ENCODE measurements at regions not wholly inside any gene's neighbourhood (a gene's known extent, or its start where the extent isn't known, plus 50 kb on each side); places are given as distances from the start of the nearest gene placed in this dataset.

GRCh38 chr21:41668686-41669532, 97.9 kb downstream of the RIPK4 start:
- no peaks in the 10 kb centered on the region for H3K36me3 ChIP-seq
- H3K4me3 ChIP-seq, result no peak overlapping the region
- no peak for DNase-seq (ENCODE audit: extremely low spot score in 2 of 2)
- H3K27me3 ChIP-seq, result no peaks in the 10 kb centered on the region
- TF ChIP-seq POLR2AphosphoS5 (IDR thresholded peaks at IDR 0.05; ENCODE audit: insufficient read depth in 1 of 2, low read depth in 1 of 2) (no peak), CTCF (IDR thresholded peaks at IDR 0.05) (no peak), POLR2A (IDR thresholded peaks at IDR 0.05) (no peak)
- no peaks in the 10 kb centered on the region for H3K9me3 ChIP-seq
- intact Hi-C loops (cut with DNase I), result no loop called here
- no peak overlapping the region for H3K27ac ChIP-seq
- H3K4me1 ChIP-seq, result peaks cover 23% of the 10 kb centered on the region

- no peak for DNase-seq (ENCODE audit: extremely low spot score in 2 of 2)
- peaks cover 24% of the 10 kb centered on the region for H3K4me1 ChIP-seq
- no peak overlapping the region for H3K27ac ChIP-seq
- intact Hi-C loops (cut with DNase I), result no loop called here
- no peaks in the 10 kb centered on the region for H3K27me3 ChIP-seq
- H3K4me3 ChIP-seq, result no peak overlapping the region
- no peaks in the 10 kb centered on the region for H3K36me3 ChIP-seq
- H3K9me3 ChIP-seq, result no peaks in the 10 kb centered on the region
- no peak for TF ChIP-seq POLR2A (IDR thresholded peaks at IDR 0.05)
- no peak for TF ChIP-seq POLR2AphosphoS5 (IDR thresholded peaks at IDR 0.05; ENCODE audit: insufficient read depth in 1 of 2, low read depth in 1 of 2)
- no peak for TF ChIP-seq CTCF (IDR thresholded peaks at IDR 0.05)
Observed at GRCh38 chr21:41668051-41668541, 98.8 kb downstream of the RIPK4 start.

- Histone ChIP-seq H3K27ac (no peak overlapping the region), H3K4me3 (no peak overlapping the region)
Observed at GRCh38 chr21:41667136-41667535, 99.7 kb downstream of the RIPK4 start.

GRCh38 chr21:41666641-41667081, 100.2 kb downstream of the RIPK4 start:
- no peak for TF ChIP-seq POLR2AphosphoS5 (IDR thresholded peaks at IDR 0.05; ENCODE audit: insufficient read depth in 1 of 2, low read depth in 1 of 2)
- TF ChIP-seq CTCF (IDR thresholded peaks at IDR 0.05), result no peak
- TF ChIP-seq POLR2A (IDR thresholded peaks at IDR 0.05), result no peak
- no peak overlapping the region for H3K27ac ChIP-seq
- intact Hi-C loops (cut with DNase I), result no loop called here
- no peaks in the 10 kb centered on the region for H3K36me3 ChIP-seq
- no peak for DNase-seq (ENCODE audit: extremely low spot score in 2 of 2)
- H3K4me1 ChIP-seq, result peaks cover 24% of the 10 kb centered on the region
- H3K27me3 ChIP-seq, result no peaks in the 10 kb centered on the region
- no peaks in the 10 kb centered on the region for H3K9me3 ChIP-seq
- H3K4me3 ChIP-seq, result no peak overlapping the region

More at GRCh38 chr21:41667136-41667535, 99.7 kb downstream of the RIPK4 start:
- intact Hi-C loops (cut with DNase I), result no loop called here
- Histone ChIP-seq H3K27me3 (no peaks in the 10 kb centered on the region), H3K4me1 (peaks cover 24% of the 10 kb centered on the region), H3K36me3 (no peaks in the 10 kb centered on the region), H3K9me3 (no peaks in the 10 kb centered on the region)
- no peak for DNase-seq (ENCODE audit: extremely low spot score in 2 of 2)
- no peak for TF ChIP-seq POLR2A (IDR thresholded peaks at IDR 0.05)
- TF ChIP-seq CTCF (IDR thresholded peaks at IDR 0.05), result no peak
- no peak for TF ChIP-seq POLR2AphosphoS5 (IDR thresholded peaks at IDR 0.05; ENCODE audit: insufficient read depth in 1 of 2, low read depth in 1 of 2)

All from vagina (tissue), 2 donors.